IMR-90 (cell line): ENCODE measurements at regions not wholly inside any gene's neighbourhood (a gene's known extent, or its start where the extent isn't known, plus 50 kb on each side); places are given as distances from the start of the nearest gene placed in this dataset.

ENCODE experiments used
- ATAC-seq: fragments of 200-7000 bp; cut with Tn5 transposase; 2 replicates; pipeline ENCODE4 v1.9.1; 2020; ENCODE audit warnings: low read depth, mild to moderate bottlenecking, moderate library complexity
- BruUV-seq: library from RNA; stranded (reverse); fragments of 400-500 nt; replicated peaks from 2 replicates; lab custom pipeline; 2021; lab: Mats Ljungman, UMichigan
- CTCF ChIA-PET: fragments of 300-600 bp; formaldehyde crosslinking; extraction: SDS; loops from one replicate; lab custom pipeline; 2021; ENCODE audit warnings: antibody characterized with exemption; lab: Yijun Ruan, JAX
- POLR2A ChIA-PET: fragments of 300-600 bp; sonication (Branson Sonifier 250); formaldehyde crosslinking; loops from one replicate; lab custom pipeline; 2022; ENCODE audit warnings: antibody characterized with exemption; ENCODE audit not compliant: unreplicated experiment; lab: Charles Lee
- DNase-seq: peaks from one replicate; pipeline ENCODE4 v3.0.0; 2013
- H2AFZ ChIP-seq: replicated peaks from 2 replicates; pipeline ENCODE3; 2013; ENCODE audit warnings: low read length, mild to moderate bottlenecking; ENCODE audit not compliant: poor library complexity
- H2AK5ac ChIP-seq: 2 replicates; pipeline ENCODE4 v1.6.1; 2013; ENCODE audit warnings: low read depth, low read length, inconsistent platforms
- H2AK9ac ChIP-seq: replicated peaks from 2 replicates; pipeline ENCODE3; 2013; ENCODE audit warnings: mild to moderate bottlenecking, low read depth, low read length, moderate library complexity; ENCODE audit not compliant: poor library complexity
- H2BK120ac ChIP-seq: 2 replicates; pipeline ENCODE4 v1.6.1; 2013; ENCODE audit warnings: low read depth, low read length, inconsistent platforms
- H2BK15ac ChIP-seq: 3 replicates; pipeline ENCODE4 v1.6.1; 2013; ENCODE audit warnings: low read depth, low read length, inconsistent platforms
- H2BK20ac ChIP-seq: 2 replicates; pipeline ENCODE4 v1.6.1; 2013; ENCODE audit warnings: low read depth, mild to moderate bottlenecking, inconsistent platforms, low read length, moderate library complexity
- H2BK5ac ChIP-seq: 2 replicates; pipeline ENCODE4 v1.6.1; 2013; ENCODE audit warnings: mild to moderate bottlenecking, low read depth, low read length, inconsistent platforms; ENCODE audit not compliant: poor library complexity, severe bottlenecking
- H3K14ac ChIP-seq: replicated peaks from 2 replicates; pipeline ENCODE4 v1.6.1; 2013; ENCODE audit warnings: low read depth, low read length, inconsistent platforms
- H3K18ac ChIP-seq: 2 replicates; pipeline ENCODE4 v1.6.1; 2013; ENCODE audit warnings: low read depth, low read length, control low read depth
- H3K23ac ChIP-seq: 2 replicates; pipeline ENCODE4 v1.6.1; 2013; ENCODE audit warnings: low read depth, low read length, inconsistent platforms
- H3K27ac ChIP-seq: 2 replicates; pipeline ENCODE4 v1.5.1; 2013; ENCODE audit warnings: mild to moderate bottlenecking, control low read depth, low read length; ENCODE audit not compliant: insufficient read depth
- H3K27me3 ChIP-seq: 2 replicates; pipeline ENCODE4 v1.6.1; 2013; ENCODE audit warnings: low read length; ENCODE audit not compliant: control insufficient read depth, insufficient read depth
- H3K36me3 ChIP-seq: 2 replicates; pipeline ENCODE4 v1.6.1; 2013; ENCODE audit warnings: low read length, mixed read lengths; ENCODE audit not compliant: control insufficient read depth, insufficient read depth
- H3K4ac ChIP-seq: 2 replicates; pipeline ENCODE4 v1.6.1; 2013; ENCODE audit warnings: low read depth, low read length, inconsistent platforms
- H3K4me1 ChIP-seq: 2 replicates; pipeline ENCODE4 v1.6.1; 2013; ENCODE audit warnings: low read length, mixed read lengths; ENCODE audit not compliant: control insufficient read depth, insufficient read depth
- H3K4me2 ChIP-seq: 2 replicates; pipeline ENCODE4 v1.6.1; 2013; ENCODE audit warnings: low read depth, mild to moderate bottlenecking, control low read depth, low read length, moderate library complexity
- H3K4me3 ChIP-seq: 2 replicates; pipeline ENCODE4 v1.5.1; 2013; ENCODE audit warnings: low read depth, mild to moderate bottlenecking, control low read depth, low read length, moderate library complexity; ENCODE audit not compliant: insufficient read depth
- H3K56ac ChIP-seq: 2 replicates; pipeline ENCODE4 v1.6.1; 2013; ENCODE audit warnings: low read length, inconsistent platforms; ENCODE audit not compliant: insufficient read depth; ENCODE audit errors: extremely low read depth
- H3K79me1 ChIP-seq, 2 experiments: 2 replicates each; pipeline ENCODE4 v1.6.1; 2013; ENCODE audit warnings: low read length in 2 of 2, inconsistent platforms in 1 of 2, low read depth in 1 of 2
- H3K9ac ChIP-seq: 2 replicates; pipeline ENCODE4 v1.6.1; 2013; ENCODE audit warnings: low read depth, low read length, control low read depth
- H3K9me1 ChIP-seq: 2 replicates; pipeline ENCODE4 v1.6.1; 2013; ENCODE audit warnings: low read length, inconsistent platforms; ENCODE audit not compliant: insufficient read depth
- H3K9me3 ChIP-seq: 2 replicates; pipeline ENCODE4 v1.6.1; 2013; ENCODE audit warnings: low read length; ENCODE audit not compliant: control insufficient read depth, insufficient read depth
- H4K20me1 ChIP-seq: 2 replicates; pipeline ENCODE4 v1.6.1; 2013; ENCODE audit warnings: low read length, inconsistent platforms; ENCODE audit not compliant: insufficient read depth
- H4K5ac ChIP-seq: 2 replicates; pipeline ENCODE4 v1.6.1; 2013; ENCODE audit warnings: mild to moderate bottlenecking, low read depth, low read length, control low read depth
- H4K8ac ChIP-seq, 2 experiments: 2 replicates each; pipeline ENCODE4 v1.6.1; 2013; ENCODE audit warnings: low read depth in 2 of 2, low read length in 2 of 2, control low read depth in 1 of 2, inconsistent platforms in 1 of 2
- H4K91ac ChIP-seq: 2 replicates; pipeline ENCODE4 v1.6.1; 2013; ENCODE audit warnings: low read depth, low read length, inconsistent platforms; ENCODE audit not compliant: insufficient read depth
- FOS ChIP-seq: fragments of 150-350 bp; IDR thresholded peaks from 2 replicates; pipeline ENCODE4 v1.6.1; 2016; ENCODE audit warnings: low read depth, low read length
- USF2 ChIP-seq: fragments of 150-350 bp; IDR thresholded peaks from 2 replicates; pipeline ENCODE4 v1.6.1; 2017; ENCODE audit warnings: mild to moderate bottlenecking, antibody characterized with exemption, low read length, low read depth
- WGBS, 2 experiments: methylation state at CpG; one replicate each; pipeline versions ENCODE4 v1.1.5 to v1.1.7; 2013; ENCODE audit warnings: missing lambda C conversion rate in 2 of 2; ENCODE audit not compliant: insufficient read length in 1 of 2; ENCODE audit errors: extremely low coverage in 2 of 2; 5-methylcytosine and 5-hydroxymethylcytosine counted together
- dilution Hi-C: fragments of 300-500 bp; cut with HindIII; formaldehyde crosslinking; loops from one replicate; pipeline ENCODE4 v1.14.3; 2018; ENCODE audit warnings: low sequenced_read_pairs; ENCODE audit not compliant: unreplicated experiment
- in situ Hi-C: fragments of 300-500 bp; cut with MboI; formaldehyde crosslinking; loops from 3 replicates; pipeline ENCODE4 v1.14.3; 2019; ENCODE audit warnings: low sequenced_read_pairs, inconsistent platforms, mixed read lengths
- intact Hi-C: fragments of 100-400 bp; cut with micrococcal nuclease; formaldehyde crosslinking; loops from 2 replicates; pipeline ENCODE4 v1.10.0; 2022

- H3K27ac ChIP-seq, result no peak overlapping the region
- ATAC-seq, result no peak
These were observed 284.3 kb upstream of the NR5A2 start for GRCh38 chr1:199743227-199743626.

More at GRCh38 chr1:199743227-199743626, 284.3 kb upstream of the NR5A2 start:
- no peak overlapping the region for H3K23ac ChIP-seq
- H2BK15ac ChIP-seq, result no peak overlapping the region
- H4K91ac ChIP-seq, result no peak overlapping the region
- peak overlapping the region; percentile 59; the same call in 1 of the 2 replicates for H3K18ac ChIP-seq
- no peak overlapping the region for H2AK5ac ChIP-seq
- no peak overlapping the region for H3K9ac ChIP-seq
- no peaks in the 10 kb centered on the region for H3K36me3 ChIP-seq
- H3K9me1 ChIP-seq, result no peaks in the 10 kb centered on the region
- in situ Hi-C loops, result no loop called here
- H3K4me2 ChIP-seq, result no peak overlapping the region
- no peak overlapping the region for H4K8ac ChIP-seq
- H2BK5ac ChIP-seq, result no peak overlapping the region
- dilution Hi-C loops, result no loop called here
- no peak overlapping the region for H3K4ac ChIP-seq
- no peak for TF ChIP-seq USF2
- TF ChIP-seq FOS, result 0 out of 2 replicates have a peak, but pooled peaks have one; percentile 8
- peak overlapping the region; percentile 10; the same call in 1 of the 2 replicates for H2BK20ac ChIP-seq
- intact Hi-C loops, result no loop called here
- H3K4me1 ChIP-seq, result no peaks in the 10 kb centered on the region; the same call in 1 of the 2 replicates
- H3K56ac ChIP-seq, result no peak overlapping the region
- H3K79me1 ChIP-seq, result no peaks in the 10 kb centered on the region
- no CpG with 5 or more reads among the region's 5 CpGs for WGBS, 2 experiments
- 0 out of 2 replicates have a peak overlapping the region, but pooled peaks have one; percentile 6 for H3K14ac ChIP-seq
- H2AFZ ChIP-seq, result no peak overlapping the region
- no peaks in the 10 kb centered on the region for H3K9me3 ChIP-seq
- H2AK9ac ChIP-seq, result no peak overlapping the region
- H4K20me1 ChIP-seq, result no peaks in the 10 kb centered on the region
- no peak overlapping the region for H3K4me3 ChIP-seq
- H3K27me3 ChIP-seq, result 0 out of 2 replicates have a peak, but pooled peaks cover 2% of the 10 kb centered on the region
- POLR2A ChIA-PET, result no interaction called here
- CTCF ChIA-PET, result interaction anchor here (1.8 kb wide), 1 partner anchor 34 kb away, joined by 3 read pairs; no protein-coding TSS in a partner anchor
- peak; percentile 39 for DNase-seq
- no TSS peak for BruUV-seq
- H2BK120ac ChIP-seq, result no peak overlapping the region
- no peak overlapping the region for H4K5ac ChIP-seq
